NCI-H1105 (cell line): ENCODE measurements at regions not wholly inside any gene's neighbourhood (a gene's known extent, or its start where the extent isn't known, plus 50 kb on each side); places are given as distances from the start of the nearest gene placed in this dataset.
"Not testable (repeated sequence)": the region's sequence is repeated elsewhere in the genome, so short reads cannot be mapped to it uniquely, and the experiment has no call there.

ENCODE experiments used
- DNase-seq: peaks from one replicate; lab custom pipeline; 2025; lab: John Stamatoyannopoulos, UW

DNA sequence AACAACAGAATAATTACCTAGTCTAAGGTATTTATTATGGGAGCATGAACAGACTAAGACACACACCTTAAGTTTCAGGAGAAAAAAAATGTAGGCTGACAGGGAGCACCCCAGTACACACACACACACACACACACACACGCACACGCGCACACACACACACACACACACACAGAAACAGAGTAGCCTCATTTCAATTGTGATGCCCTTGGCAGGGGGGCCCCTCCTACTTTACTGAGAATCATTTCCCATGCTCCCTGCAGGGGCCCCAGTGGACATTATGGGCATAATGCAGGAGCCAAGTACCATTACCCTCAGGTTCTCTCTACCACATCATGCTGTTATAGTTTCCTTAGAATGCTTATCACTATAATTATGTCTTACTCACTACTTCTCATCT, 104.9 kb downstream of the CDC7 start:
- no peak for DNase-seq

DNA sequence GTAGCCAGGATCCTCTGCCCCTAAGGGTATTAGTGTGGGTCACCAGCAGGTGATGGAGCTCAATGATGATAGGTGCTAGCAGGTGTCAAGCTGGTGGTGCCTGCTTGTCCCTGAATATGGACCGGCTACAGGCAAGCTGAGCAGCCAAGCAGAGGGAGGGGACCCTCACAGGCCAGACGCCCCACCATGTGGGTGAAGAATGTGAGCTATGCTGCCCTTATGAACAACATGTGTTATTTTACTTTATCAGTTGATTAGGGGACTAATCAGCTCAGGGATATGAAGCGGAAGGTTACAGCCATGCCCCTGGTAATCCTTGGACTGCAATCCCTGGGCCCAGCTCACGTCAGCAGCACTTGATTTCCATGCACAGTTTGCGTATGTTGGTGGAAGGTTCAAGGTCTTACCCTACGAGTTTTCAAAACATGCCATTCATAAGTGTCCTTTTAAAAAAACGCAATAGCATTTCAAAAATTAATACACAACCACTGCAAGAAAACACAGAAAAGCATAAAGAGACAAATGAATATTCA, 106.0 kb downstream of the CDC7 start:
- DNase-seq = no peak

DNA sequence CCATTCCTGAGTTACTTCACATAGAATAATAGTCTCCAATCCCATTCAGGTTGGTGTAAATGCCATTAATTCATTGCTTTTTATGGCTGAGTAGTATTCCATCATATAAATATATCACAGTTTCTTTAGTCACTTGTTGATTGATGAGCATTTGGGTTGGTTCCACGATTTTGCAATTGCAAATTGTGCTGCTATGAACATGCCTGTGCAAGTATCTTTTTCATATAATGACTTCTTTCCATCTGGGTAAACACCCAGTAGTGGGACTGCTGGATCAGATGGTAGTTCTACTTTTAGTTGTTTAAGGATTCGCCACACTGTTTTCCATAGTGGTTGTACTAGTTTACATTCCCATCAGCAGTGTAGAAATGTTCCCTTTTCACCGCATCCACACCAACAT, 107.0 kb downstream of the CDC7 start:
- not testable (repeated sequence) for DNase-seq

DNA sequence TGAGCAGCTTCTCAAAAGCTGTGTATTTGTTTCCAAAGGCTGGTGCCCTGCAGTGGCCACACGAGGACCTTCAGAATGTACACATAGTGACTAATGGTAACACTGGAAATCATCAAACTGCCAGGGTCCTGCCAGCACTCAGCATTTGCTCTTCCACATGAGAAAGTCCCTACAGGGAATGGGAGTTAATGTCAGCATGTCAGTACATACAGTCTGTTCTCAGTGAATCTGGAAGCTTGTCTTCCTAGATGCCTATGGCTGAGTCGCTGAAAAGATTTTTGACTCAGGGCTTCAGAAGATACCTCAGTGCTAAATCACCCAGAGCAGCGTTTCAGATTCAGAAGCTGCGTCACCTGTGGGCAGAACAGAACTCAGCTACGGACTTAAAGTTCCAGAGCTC, 108.2 kb downstream of the CDC7 start:
- DNase-seq = no peak

DNA sequence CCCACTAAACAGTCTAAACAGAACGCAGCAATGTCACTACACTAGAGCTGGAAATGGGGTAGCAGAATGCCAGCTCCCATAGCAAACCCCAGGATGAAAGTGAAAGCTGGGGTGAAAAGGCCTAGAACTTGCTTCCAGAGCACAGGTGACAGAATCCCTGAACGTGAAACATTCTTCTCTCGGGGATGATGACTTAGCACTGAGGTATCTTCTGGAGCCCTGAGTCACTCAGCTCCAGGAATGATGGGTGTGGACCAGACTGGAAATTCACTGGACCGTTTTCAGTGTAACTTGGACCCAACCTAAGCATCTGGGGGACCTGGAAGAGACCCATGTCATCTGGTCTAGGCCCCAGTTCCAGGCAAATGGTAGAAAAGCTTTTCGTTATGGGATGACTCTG, 108.9 kb downstream of the CDC7 start:
- DNase-seq = no peak

DNA sequence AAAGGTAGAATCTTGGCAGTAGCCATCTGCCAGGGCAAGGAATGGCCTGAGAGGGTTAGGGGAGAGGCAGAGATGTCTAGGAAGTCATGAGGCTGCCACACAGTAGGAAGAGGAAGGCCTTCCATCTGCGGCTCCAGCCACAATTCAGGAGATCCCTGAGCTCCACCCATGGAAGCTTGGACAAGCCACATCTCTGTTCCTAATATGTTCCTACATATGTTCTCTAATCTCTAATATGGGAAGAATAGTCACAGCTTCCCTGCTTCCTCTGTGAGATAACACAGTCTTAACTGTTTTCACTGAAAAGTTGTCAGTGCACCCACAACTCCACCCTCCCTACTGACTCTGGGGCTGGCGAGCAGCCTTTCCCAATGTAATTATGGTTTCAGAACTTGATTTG, 109.5 kb downstream of the CDC7 start:
- DNase-seq = no peak

DNA sequence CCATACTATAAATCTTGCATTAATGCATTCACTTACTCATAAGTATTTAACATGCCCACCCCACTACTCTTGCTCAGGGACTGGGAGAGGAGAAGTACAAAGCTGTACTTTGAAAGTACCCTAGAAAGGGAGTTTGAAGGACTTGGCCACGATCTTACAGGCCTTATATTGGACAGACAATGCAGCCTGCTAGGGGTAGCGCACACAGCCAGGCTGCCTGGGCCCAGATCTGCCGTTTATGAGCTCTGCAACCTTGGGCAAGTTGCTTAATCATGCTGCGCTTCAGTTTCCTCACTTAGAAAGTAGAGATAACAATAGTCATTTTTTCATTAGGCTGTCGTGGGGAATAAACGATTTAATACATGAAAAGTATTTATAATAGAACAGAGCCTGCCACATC, 110.1 kb downstream of the CDC7 start:
- DNase-seq = no peak

DNA sequence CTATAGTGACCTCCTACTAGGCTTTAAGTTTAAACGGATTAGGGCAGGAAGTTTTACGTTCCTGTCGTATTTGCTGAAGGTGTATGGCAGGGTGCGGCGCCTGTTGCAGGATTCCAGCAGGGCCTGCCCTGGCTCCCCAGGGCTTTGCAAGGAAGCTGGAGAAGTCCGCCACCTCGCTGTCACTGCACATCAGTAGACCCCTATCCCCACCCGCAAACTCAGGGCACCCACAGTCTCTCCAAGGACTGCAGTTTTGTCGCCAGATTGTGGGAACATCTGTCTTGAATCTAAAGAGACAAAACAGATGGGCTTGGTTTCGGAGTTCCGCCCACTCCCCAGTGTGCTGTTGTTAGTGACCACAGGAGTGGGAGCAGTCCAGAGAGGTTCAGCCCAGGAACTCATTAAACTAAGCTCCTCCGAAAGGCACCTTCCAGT, 110.8 kb downstream of the CDC7 start:
- no peak for DNase-seq

DNA sequence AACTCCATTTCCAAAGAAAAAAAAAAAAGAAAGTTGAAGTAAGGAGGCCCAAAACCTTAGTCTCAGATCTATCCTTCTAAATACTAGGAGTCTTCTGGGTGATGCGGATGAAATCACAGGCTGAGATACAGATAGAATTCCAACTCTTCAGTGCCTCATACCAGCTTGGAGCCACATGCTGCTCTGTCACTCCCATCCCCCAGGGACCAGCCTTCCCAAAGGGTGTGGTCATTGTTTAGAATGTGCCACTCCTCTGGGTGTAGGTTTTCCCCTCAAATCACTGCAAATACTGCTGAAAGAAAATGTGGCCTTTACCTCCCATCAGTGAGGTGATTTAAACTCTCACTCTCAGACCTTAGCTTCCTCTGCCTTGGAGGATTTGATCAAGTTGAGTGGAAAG, 112.9 kb downstream of the CDC7 start:
- DNase-seq = no peak

DNA sequence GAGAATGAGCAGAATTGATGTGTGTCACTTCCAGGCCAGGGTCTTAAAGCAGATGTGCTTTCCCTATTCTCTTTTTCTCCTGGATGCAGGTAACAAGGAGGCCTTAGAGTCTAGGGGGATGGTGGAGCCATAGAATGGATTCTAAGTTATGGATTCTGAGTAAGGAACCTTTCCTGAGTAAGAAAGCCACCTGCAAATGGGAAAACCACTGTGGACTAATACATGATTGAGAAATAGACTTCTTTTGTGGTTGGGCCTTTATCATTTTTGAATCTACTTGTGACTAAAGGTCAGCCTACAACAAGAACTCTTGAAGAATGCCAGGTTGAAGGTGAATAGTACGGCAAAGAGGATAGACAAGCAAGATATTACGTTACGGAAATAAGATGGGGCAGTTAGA, 116.1 kb downstream of the CDC7 start:
- no peak for DNase-seq

DNA sequence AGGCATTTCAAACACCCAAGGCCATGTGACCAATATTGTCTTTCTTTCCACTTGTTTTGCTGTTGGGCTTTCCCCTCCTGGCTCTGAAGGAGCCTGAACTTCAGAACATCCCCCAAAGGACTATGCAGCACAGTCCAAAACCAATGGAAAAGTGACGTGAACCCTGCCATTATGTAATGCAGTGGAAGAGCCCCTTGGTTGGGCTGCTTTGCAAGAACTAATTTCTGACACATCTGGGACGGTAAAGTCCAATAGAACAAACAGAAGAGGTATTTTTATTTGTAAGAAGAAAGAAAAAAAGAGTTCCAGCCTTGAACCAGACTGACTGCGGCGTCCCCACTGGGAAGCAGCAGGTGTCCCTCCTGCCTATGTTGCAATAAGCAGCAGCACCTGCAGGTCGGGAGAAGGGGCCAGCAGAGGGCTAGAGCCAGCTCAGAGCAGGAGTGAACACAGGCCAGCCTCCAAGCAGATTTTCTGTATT, 116.7 kb downstream of the CDC7 start:
- DNase-seq = peak; percentile 6

DNA sequence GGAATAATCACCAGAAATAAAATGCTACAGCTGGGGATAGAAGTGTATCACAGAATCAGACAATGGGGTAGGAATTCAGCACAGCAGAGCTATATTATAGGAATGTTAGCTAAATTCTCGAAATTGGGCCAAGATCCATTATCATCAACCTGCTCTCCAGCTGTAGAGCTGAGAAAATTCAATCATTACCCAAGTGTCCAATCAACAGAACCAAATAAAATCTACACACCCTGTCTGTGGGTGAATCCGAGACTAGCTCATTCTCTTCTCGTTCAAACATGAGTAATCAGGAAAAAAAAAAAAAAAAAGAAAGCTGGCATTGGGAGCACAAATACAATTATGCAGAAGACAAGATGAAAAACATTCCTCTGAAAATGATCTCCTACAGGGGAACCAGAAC, 119.2 kb downstream of the CDC7 start:
- no peak for DNase-seq

DNA sequence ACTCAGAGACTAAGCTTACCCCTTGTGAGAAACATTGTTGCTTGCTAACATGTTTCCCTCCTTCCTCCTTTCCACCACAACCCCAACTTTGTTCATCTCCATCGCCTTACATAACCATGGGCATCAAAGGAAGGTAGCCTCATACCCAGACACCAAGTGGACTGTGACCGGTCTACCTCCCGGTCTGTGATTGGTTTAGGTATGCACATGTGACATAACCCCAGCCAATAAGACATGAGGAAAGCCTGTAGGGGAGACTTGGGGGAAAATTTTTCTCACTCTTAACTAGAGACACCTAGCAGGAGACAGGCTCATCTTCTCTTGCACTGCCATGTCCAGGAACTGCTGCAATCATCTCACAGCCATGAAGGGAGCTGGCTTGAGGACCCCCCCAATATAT, 120.7 kb downstream of the CDC7 start:
- DNase-seq = no peak

DNA sequence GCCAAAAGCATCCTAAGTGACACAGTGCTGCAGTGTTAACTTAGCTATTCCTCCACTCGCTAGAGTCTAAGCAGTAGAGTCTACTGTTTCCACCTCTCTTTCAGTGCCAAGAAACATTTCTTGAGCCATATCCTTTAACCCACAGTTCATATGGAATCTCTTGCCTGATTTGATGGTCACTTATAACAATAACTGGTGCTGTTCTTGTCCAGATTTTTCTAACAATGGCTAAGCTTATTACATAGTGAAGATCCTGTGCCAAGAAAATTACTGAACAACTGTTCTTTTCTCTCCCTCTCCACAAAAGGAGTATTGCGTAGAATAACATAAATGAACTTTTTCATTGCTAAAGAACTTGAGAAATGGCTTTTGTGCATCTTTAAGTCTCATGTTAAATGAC, 121.3 kb downstream of the CDC7 start:
- DNase-seq = no peak

DNA sequence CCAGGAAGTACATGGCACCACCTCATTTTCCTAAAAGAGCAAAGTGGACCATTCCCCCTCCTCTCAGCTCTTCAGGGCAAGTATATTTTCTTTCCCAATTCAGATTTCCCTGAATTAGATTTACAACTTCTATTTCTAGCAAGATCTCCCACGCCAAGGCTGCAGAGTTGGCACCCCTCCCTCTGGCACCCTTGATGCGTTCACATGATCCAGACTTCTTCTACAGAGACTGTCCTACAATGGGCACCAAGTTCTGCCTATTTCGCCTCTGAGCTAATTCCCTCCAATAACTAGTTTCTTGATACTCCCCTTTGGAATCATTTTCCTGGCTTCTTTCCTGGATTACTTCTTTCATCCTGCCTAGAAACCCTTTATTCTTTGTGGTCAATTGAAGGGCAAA, 122.0 kb downstream of the CDC7 start:
- DNase-seq = no peak

DNA sequence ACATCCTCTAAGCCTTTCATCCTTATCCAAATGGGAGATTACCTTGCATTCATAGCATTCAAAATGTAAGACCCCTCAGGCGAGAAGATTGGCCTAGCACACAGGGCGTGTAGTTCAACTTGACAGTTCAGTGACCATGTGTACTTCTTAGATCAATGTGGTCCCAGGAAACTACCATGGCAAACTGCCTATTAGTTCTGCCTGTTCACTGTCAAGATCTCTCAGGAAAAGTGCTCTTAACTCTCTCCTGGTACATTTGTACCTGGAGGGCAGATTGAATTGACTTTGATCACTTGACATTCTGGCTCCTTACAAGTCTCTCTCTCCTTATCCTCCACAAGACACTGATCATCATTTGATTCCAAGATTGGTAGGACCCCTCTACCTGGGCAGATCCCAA, 122.4 kb downstream of the CDC7 start:
- DNase-seq = no peak

DNA sequence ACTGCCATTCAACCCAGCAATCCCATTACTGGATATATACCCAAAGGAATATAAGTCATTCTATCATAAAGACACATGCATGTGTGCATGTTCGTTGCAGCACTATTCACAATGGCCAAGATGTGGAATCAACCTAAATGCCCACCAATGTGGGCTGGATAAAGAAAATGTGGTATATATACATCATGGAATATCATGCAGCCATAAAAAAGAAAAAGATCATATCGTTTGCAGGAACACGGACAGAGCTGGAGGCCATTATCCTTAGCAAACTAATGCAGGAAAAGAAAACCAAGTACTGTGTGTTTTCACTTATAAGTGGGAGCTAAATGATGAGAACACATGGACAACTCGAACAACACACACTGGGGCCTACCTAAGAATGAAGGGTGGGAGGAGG, 123.7 kb downstream of the CDC7 start:
- no peak for DNase-seq
